Neuronal stem cell (in vitro differentiated cells): ENCODE measurements at regions not wholly inside any gene's neighbourhood (a gene's known extent, or its start where the extent isn't known, plus 50 kb on each side); places are given as distances from the start of the nearest gene placed in this dataset.

ENCODE experiments used
- DNase-seq: peaks from one replicate; pipeline ENCODE4 v3.0.0-alpha.2; 2013; ENCODE audit warnings: low spot score
- H2AFZ ChIP-seq: one replicate; pipeline ENCODE4 v1.6.1; 2013; ENCODE audit warnings: mild to moderate bottlenecking, low read length, inconsistent platforms
- H2AK5ac ChIP-seq: 2 replicates; pipeline ENCODE4 v1.6.1; 2013; ENCODE audit warnings: low read depth, mild to moderate bottlenecking, inconsistent platforms, low read length, moderate library complexity, mixed read lengths
- H2BK120ac ChIP-seq: 2 replicates; pipeline ENCODE4 v1.6.1; 2013; ENCODE audit warnings: low read depth, mild to moderate bottlenecking, inconsistent platforms, low read length, moderate library complexity, mixed read lengths
- H2BK12ac ChIP-seq: one replicate; pipeline ENCODE4 v1.6.1; 2013; ENCODE audit warnings: low read length, inconsistent platforms
- H2BK15ac ChIP-seq: 2 replicates; pipeline ENCODE4 v1.6.1; 2013; ENCODE audit warnings: mild to moderate bottlenecking, low read length, inconsistent platforms, mixed read lengths
- H2BK5ac ChIP-seq: one replicate; pipeline ENCODE4 v1.6.1; 2013; ENCODE audit warnings: inconsistent platforms, mild to moderate bottlenecking, low read length, moderate library complexity
- H3K14ac ChIP-seq: one replicate; pipeline ENCODE4 v1.6.1; 2013; ENCODE audit warnings: low read length, inconsistent platforms
- H3K18ac ChIP-seq: 2 replicates; pipeline ENCODE4 v1.6.1; 2013; ENCODE audit warnings: low read length, inconsistent platforms
- H3K23ac ChIP-seq: 2 replicates; pipeline ENCODE4 v1.6.1; 2013; ENCODE audit warnings: low read depth, mild to moderate bottlenecking, mixed read lengths, low read length, inconsistent platforms; ENCODE audit not compliant: poor library complexity
- H3K27ac ChIP-seq: replicated peaks from 3 replicates; pipeline ENCODE4 v1.5.1; 2013; ENCODE audit warnings: low read length, inconsistent platforms
- H3K27me3 ChIP-seq, 3 experiments: 2 replicates each; pipeline ENCODE4 v1.6.1; 2013; ENCODE audit warnings: low read length in 3 of 3, mild to moderate bottlenecking in 2 of 3, inconsistent platforms in 1 of 3, low read depth in 1 of 3, mixed read lengths in 1 of 3, moderate library complexity in 1 of 3; ENCODE audit not compliant: control insufficient read depth in 3 of 3, insufficient read depth in 3 of 3
- H3K36me3 ChIP-seq, 2 donors: replicated peaks in 1 of 2; 2 replicates each; pipeline ENCODE4 v1.6.1; 2013; ENCODE audit warnings: low read length in 2 of 2; ENCODE audit not compliant: control insufficient read depth in 2 of 2, insufficient read depth in 2 of 2
- H3K4ac ChIP-seq: 2 replicates; pipeline ENCODE4 v1.6.1; 2013; ENCODE audit warnings: inconsistent platforms, mild to moderate bottlenecking, low read length, moderate library complexity
- H3K4me1 ChIP-seq, 2 donors: 1 replicate in 1 of 2; 2 replicates in 1 of 2; pipeline ENCODE4 v1.6.1; 2013; ENCODE audit warnings: low read length in 2 of 2, low read depth in 1 of 2; ENCODE audit not compliant: control insufficient read depth in 2 of 2, insufficient read depth in 1 of 2
- H3K4me2 ChIP-seq: one replicate; pipeline ENCODE4 v1.6.1; 2013; ENCODE audit warnings: mild to moderate bottlenecking, low read length, inconsistent platforms; ENCODE audit not compliant: insufficient read depth, poor library complexity, severe bottlenecking
- H3K4me3 ChIP-seq, 2 donors: 2 replicates each; pipeline ENCODE4 v1.5.1; 2013; ENCODE audit warnings: low read length in 2 of 2, mild to moderate bottlenecking in 2 of 2, inconsistent platforms in 1 of 2, moderate library complexity in 1 of 2
- H3K79me1 ChIP-seq: one replicate; pipeline ENCODE4 v1.6.1; 2013; ENCODE audit warnings: low read depth, mild to moderate bottlenecking, inconsistent platforms, low read length, moderate library complexity
- H3K9ac ChIP-seq: one replicate; pipeline ENCODE4 v1.6.1; 2013; ENCODE audit warnings: mild to moderate bottlenecking, low read depth, low read length, inconsistent platforms; ENCODE audit not compliant: poor library complexity
- H3K9me3 ChIP-seq, 2 donors: replicated peaks in 1 of 2; 2 replicates each; pipeline versions ENCODE3 to v1.6.1; 2013; ENCODE audit warnings: low read length in 2 of 2, mild to moderate bottlenecking in 2 of 2, inconsistent platforms in 1 of 2, low read depth in 1 of 2, mixed read lengths in 1 of 2, moderate library complexity in 1 of 2; ENCODE audit not compliant: control insufficient read depth in 2 of 2, insufficient read depth in 1 of 2
- H4K8ac ChIP-seq: one replicate; pipeline ENCODE4 v1.6.1; 2013; ENCODE audit warnings: low read depth, mild to moderate bottlenecking, inconsistent platforms, low read length, moderate library complexity
- H4K91ac ChIP-seq: one replicate; pipeline ENCODE4 v1.6.1; 2013; ENCODE audit warnings: low read length, low read depth, mild to moderate bottlenecking, inconsistent platforms; ENCODE audit not compliant: poor library complexity
- WGBS, 2 donors: extraction: QIAGEN DNeasy Blood & Tissue Kit; methylation state at CpG; one replicate each; pipeline ENCODE4 v1.1.7; 2013; ENCODE audit warnings: missing lambda C conversion rate in 2 of 2, mixed read lengths in 1 of 2; ENCODE audit not compliant: insufficient read length in 2 of 2, insufficient replicate concordance in 1 of 2; ENCODE audit errors: extremely low coverage in 2 of 2; 5-methylcytosine and 5-hydroxymethylcytosine counted together

DNA sequence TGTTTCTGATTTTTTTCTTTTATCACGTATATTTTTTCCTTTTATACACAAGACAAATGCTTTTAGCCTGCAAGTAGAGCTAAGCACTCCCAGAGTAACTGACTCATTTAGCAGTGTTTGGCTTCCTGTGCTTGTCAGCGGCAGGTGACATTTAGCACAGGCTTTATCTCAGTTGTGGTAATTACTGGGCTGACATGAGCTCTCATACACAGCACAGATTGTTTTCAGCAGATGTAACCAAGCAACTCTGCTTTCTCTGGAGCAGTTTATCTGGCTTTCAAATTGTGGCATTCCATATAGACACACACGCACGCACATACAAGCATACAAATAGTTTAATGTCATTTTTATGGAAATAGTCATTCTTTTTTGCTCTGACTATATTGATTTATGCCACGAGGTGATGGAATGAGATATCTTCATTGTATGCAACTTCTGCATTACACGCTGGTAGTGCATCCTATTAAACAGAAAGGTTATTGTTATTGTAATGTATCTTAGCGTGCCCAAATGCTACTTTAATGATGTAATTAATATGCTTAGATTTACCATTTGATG is 379.0 kb upstream of the GRAMD2B start:
- Histone ChIP-seq H2AK5ac (no peak overlapping the region), H3K27ac (peak overlapping the region; percentile 78), H3K4me1 (peaks cover 4 to 10% of the 10 kb centered on the region in 2 donors), H3K18ac (no peak overlapping the region), H3K23ac (no peak overlapping the region), H2AFZ (no peak overlapping the region), H3K4me3 (no peak overlapping the region), H4K8ac (no peak overlapping the region), H3K9me3 (no peaks in the 10 kb centered on the region), H2BK12ac (no peak overlapping the region), H2BK15ac (no peak overlapping the region), H3K4me2 (no peak overlapping the region), H4K91ac (no peak overlapping the region), H3K4ac (no peak overlapping the region), H3K27me3 (no peaks in the 10 kb centered on the region), H3K36me3 (no peaks in the 10 kb centered on the region), H2BK120ac (no peak overlapping the region), H2BK5ac (no peak overlapping the region), H3K79me1 (no peaks in the 10 kb centered on the region), H3K9ac (no peak overlapping the region), H3K14ac (no peak overlapping the region)
- no CpG with 5 or more reads among the region's 7 CpGs for WGBS, 2 donors
- DNase-seq = peak; percentile 15

DNA sequence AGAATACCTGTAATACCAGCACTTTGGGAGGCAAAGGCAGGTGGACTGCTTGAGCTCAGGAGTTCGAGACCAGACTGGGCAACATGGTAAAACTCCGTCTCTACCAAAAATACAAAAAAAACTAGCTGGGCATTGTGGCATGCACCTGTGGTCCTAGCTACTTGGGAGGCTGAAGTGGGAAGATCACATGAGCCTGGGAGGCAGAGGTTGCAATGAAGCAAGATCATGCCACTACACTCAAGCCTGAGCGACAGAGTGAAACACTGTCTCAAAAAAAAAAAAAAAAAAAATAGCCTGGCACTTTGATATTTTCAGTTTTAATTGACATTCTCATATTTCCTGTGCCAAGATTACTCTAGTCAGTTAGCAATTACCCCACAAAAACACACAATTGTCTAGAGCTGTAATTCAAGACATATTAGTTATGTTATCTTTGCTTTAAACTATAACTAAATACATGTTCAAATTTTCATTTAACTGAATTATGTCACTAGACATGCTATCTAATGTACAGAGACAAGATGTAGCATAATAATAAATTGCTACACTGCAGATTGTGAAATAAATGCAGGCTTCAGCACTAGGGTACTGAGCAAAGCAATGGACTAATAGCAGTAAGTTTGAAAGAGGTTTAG is 378.2 kb upstream of the GRAMD2B start:
- H4K8ac ChIP-seq = no peak overlapping the region
- H2BK120ac ChIP-seq = no peak overlapping the region
- peaks cover 4 to 10% of the 10 kb centered on the region in 2 donors for H3K4me1 ChIP-seq
- DNase-seq = no peak
- H3K9ac ChIP-seq = no peak overlapping the region
- H3K79me1 ChIP-seq = no peaks in the 10 kb centered on the region
- H3K27ac ChIP-seq = no peak overlapping the region
- H3K18ac ChIP-seq = no peak overlapping the region
- no peak overlapping the region for H2BK15ac ChIP-seq
- H3K23ac ChIP-seq = no peak overlapping the region
- H3K4ac ChIP-seq = no peak overlapping the region
- no peak overlapping the region for H3K14ac ChIP-seq
- H2BK12ac ChIP-seq = no peak overlapping the region
- no peaks in the 10 kb centered on the region for H3K9me3 ChIP-seq
- no peak overlapping the region for H2BK5ac ChIP-seq
- no CpG with 5 or more reads among the region's 3 CpGs for WGBS, 2 donors
- H2AK5ac ChIP-seq = no peak overlapping the region
- H3K4me2 ChIP-seq = no peak overlapping the region
- H4K91ac ChIP-seq = no peak overlapping the region
- H3K36me3 ChIP-seq = no peaks in the 10 kb centered on the region
- H3K4me3 ChIP-seq = no peak overlapping the region
- no peak overlapping the region for H2AFZ ChIP-seq
- H3K27me3 ChIP-seq = no peaks in the 10 kb centered on the region

DNA sequence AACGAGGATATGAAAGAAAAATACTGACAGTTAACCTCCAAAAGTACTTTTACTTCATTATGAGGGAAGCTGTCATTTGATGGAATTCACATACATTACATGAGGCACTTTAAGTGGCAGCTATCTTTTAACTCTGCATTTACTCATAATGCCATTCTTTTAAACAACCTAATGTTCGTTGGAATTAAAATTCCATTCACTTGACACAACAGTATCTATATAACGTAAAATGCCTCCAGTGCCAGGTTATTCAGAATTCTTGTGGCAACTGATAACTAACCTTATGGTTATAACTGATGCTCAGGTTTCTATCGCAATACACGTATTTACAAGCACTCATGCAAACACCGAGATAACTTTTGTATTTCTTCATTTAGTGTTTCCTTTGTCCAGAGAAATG is 376.9 kb upstream of the GRAMD2B start:
- no peak overlapping the region for H2BK5ac ChIP-seq
- no peaks in the 10 kb centered on the region for H3K79me1 ChIP-seq
- no peak overlapping the region for H3K4me3 ChIP-seq
- no peak overlapping the region for H2BK15ac ChIP-seq
- no peak overlapping the region for H4K8ac ChIP-seq
- no peak overlapping the region for H2BK120ac ChIP-seq
- H3K27ac ChIP-seq = no peak overlapping the region
- H3K9ac ChIP-seq = no peak overlapping the region
- H3K4me1 ChIP-seq = peaks cover 4 to 10% of the 10 kb centered on the region in 2 donors
- no peak overlapping the region for H3K14ac ChIP-seq
- no peak overlapping the region for H2AFZ ChIP-seq
- no peaks in the 10 kb centered on the region for H3K9me3 ChIP-seq
- no peaks in the 10 kb centered on the region for H3K36me3 ChIP-seq
- no peak overlapping the region for H2BK12ac ChIP-seq
- H3K4me2 ChIP-seq = no peak overlapping the region
- no peaks in the 10 kb centered on the region for H3K27me3 ChIP-seq
- DNase-seq = no peak
- no peak overlapping the region for H3K23ac ChIP-seq
- no peak overlapping the region for H3K18ac ChIP-seq
- H3K4ac ChIP-seq = no peak overlapping the region
- no CpG with 5 or more reads among the region's 6 CpGs for WGBS, 2 donors
- H4K91ac ChIP-seq = no peak overlapping the region
- no peak overlapping the region for H2AK5ac ChIP-seq

DNA sequence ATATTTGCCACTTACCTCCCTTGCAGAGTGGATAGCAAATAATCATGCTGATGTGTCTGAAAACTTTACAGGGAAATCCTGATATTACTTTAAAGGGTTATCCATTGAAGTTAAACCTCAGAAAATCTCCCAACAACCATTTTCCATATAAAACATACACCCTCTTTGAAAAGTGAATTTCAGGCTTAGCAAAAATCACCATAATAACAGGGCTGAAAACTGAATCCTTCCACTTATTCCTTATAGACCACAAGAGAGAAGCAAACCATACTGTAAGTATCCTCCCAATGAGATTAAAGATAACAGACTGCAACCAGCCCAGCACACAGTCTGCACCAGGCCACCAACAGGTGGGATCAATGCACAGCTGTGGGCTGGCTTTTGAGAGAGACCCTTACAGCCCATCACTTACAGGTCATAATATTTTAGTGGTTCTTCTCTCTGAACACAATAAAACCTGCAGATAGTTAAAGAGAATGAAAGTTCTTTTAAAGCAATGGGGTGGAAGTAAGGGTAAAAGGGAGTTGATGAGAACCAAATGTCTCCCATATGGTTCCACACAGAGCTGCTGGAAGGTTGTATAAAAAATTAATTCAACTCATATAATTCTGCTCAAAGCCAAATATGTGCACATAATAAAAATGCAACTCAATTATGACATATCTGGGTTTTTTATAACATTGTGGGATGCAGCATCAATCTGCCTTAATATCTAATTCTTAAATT is 376.2 kb upstream of the GRAMD2B start:
- no peak overlapping the region for H3K4me2 ChIP-seq
- no peak overlapping the region for H3K23ac ChIP-seq
- H3K36me3 ChIP-seq = no peaks in the 10 kb centered on the region
- no peak overlapping the region for H3K4ac ChIP-seq
- no peak overlapping the region for H2AFZ ChIP-seq
- no peak for DNase-seq
- peak overlapping the region; percentile 64 for H3K18ac ChIP-seq
- no peaks in the 10 kb centered on the region for H3K27me3 ChIP-seq
- H3K4me3 ChIP-seq = no peak overlapping the region
- no peak overlapping the region for H4K91ac ChIP-seq
- H3K9ac ChIP-seq = no peak overlapping the region
- H2BK120ac ChIP-seq = no peak overlapping the region
- H3K79me1 ChIP-seq = no peaks in the 10 kb centered on the region
- H2AK5ac ChIP-seq = no peak overlapping the region
- H2BK5ac ChIP-seq = no peak overlapping the region
- H2BK12ac ChIP-seq = no peak overlapping the region
- H3K27ac ChIP-seq = no peak overlapping the region
- no peak overlapping the region for H3K14ac ChIP-seq
- no peak overlapping the region for H2BK15ac ChIP-seq
- no peak overlapping the region for H4K8ac ChIP-seq
- peaks cover 4 to 10% of the 10 kb centered on the region in 2 donors for H3K4me1 ChIP-seq
- no peaks in the 10 kb centered on the region for H3K9me3 ChIP-seq
